ENCODE measurements at regions not wholly inside any gene's neighbourhood (a gene's known extent, or its start where the extent isn't known, plus 50 kb on each side); places are given as distances from the start of the nearest gene placed in this dataset.

DNA sequence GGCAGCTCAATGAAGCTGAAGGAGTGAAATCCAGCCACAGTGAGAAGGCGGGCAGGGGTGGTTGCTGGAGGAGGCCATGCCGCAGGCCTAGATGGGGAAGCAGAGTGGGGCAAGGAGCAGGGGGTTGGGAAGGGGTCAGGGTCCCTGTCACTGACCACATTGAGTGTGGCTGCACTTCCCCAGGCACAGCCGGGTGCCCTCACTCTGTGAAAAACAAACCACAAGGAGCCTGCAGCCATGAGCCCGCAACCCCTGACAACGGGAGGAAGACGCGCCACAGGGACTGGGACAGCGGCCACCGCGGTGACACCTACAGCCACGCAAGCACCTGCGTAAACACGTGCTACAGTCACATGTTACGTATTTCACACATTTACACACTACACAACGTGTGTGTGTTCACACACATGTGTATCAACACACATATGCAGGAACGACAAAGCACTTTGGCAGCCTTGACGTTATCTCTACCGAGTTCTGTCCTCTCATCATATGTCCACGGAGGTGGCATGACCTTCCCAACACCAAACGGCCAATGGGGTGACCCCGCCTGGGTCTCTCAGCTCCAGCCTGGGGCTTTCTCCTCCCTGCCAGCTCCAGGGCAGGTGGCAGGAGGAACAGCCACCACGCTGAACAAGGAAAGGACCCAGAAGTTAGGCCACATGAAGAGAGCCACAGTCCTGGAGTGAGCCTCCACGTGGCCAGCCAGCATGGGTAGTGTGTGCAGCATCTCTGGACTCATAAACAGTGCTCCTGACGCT lies 137.6 kb upstream of the RPS6KA2 start:
- H3K36me3 ChIP-seq (ENCODE audit: insufficient read depth, low read length), result no peaks in the 10 kb centered on the region
- H3K4me3 ChIP-seq, result no peak overlapping the region
- no peak overlapping the region for H3K9ac ChIP-seq (ENCODE audit: insufficient read length)
- DNase-seq (ENCODE audit: low read depth, low spot score), result no peak
- no peaks in the 10 kb centered on the region for H3K9me3 ChIP-seq (ENCODE audit: low read depth, low read length)
- H3K27ac ChIP-seq, result no peak overlapping the region
- no peak for TF ChIP-seq POLR2AphosphoS5 (IDR thresholded peaks at IDR 0.05; ENCODE audit: borderline replicate concordance, low read depth, low read length)

DNA sequence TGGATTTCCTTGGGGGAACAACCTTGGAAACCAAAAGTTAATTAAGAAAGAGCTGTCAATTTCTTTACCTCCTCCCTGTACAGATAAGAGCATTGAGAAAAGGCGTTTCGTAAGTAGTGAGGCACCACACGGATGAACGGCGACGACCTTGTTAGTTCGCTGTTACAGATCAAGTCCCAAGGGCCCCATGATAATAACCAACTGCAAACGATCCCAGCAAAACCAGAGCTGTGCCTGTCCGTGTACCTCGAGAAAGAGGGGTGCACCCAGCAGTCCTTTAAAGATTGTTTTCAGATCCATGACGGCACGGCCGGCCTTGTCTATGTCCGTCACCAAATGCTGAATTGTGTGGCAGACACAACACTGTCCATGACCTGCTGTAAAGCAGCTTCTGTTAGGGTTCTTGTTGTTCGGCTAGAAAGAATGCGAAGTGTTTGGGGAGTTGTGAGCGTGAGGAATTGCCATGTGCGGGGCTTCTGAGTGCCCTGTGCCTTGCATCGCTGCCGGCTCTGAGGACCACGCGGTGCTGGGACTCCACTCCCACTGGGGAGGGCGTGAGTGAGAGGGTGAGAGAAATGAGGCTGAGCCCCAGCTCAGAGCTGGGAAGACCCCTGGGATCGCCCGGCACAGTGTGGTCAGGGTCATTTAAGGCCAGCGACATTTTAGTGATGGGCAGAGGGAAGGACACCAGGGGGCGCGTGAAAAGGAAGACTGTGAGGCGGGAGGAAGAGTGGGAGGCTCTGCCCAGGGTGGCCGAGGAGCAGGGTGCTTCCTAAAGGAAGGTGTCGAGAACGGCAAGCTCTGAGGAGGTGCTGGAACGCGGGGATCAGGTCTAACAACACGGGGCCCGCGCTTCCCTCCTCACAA lies 136.8 kb upstream of the RPS6KA2 start:
- Histone ChIP-seq H3K27ac (no peak overlapping the region), H3K9me3 (ENCODE audit: low read depth, low read length) (no peaks in the 10 kb centered on the region), H3K36me3 (ENCODE audit: insufficient read depth, low read length) (no peaks in the 10 kb centered on the region), H3K9ac (ENCODE audit: insufficient read length) (no peak overlapping the region), H3K4me3 (no peak overlapping the region)
- no peak for DNase-seq (ENCODE audit: low read depth, low spot score)
- no peak for TF ChIP-seq FOXP2 (optimal IDR thresholded peaks at IDR 0.05; ENCODE audit: control extremely low read depth, extremely low read length, insufficient read depth)
- no peak for TF ChIP-seq EZH2 (IDR thresholded peaks at IDR 0.05)
- no peak for TF ChIP-seq POLR2AphosphoS5 (IDR thresholded peaks at IDR 0.05; ENCODE audit: borderline replicate concordance, low read depth, low read length)

GRCh38 chr6:166761801-166762200 lies 134.8 kb upstream of the RPS6KA2 start:
- no peak overlapping the region for H3K9ac ChIP-seq (ENCODE audit: insufficient read length)
- H3K4me3 ChIP-seq, result no peak overlapping the region
- H3K36me3 ChIP-seq (ENCODE audit: insufficient read depth, low read length), result no peaks in the 10 kb centered on the region
- DNase-seq (ENCODE audit: low read depth, low spot score), result no peak
- H3K9me3 ChIP-seq (ENCODE audit: low read depth, low read length), result no peaks in the 10 kb centered on the region
- H3K27ac ChIP-seq, result no peak overlapping the region
- no peak for TF ChIP-seq EZH2 (IDR thresholded peaks at IDR 0.05)
- no peak for TF ChIP-seq POLR2AphosphoS5 (IDR thresholded peaks at IDR 0.05; ENCODE audit: borderline replicate concordance, low read depth, low read length)
- TF ChIP-seq FOXP2 (optimal IDR thresholded peaks at IDR 0.05; ENCODE audit: control extremely low read depth, extremely low read length, insufficient read depth), result no peak

DNA sequence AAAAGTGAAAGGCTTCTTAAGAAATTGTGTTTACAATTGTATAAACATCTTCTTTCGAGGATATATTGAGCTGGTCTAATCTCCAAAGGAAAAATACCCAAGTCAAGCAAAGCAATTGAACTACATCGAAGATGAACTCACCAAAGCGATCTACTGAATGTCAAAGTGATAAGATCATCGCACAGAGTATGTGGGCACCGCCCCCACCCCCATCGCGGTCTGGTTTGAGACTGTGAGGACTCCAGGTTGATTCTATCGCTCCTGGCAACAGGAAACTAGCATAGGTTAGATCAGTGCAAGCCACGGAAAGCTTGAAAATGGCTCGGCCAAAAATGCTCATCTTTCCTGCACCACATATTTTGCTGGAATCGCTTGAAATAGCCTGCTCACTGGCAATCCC lies 133.2 kb upstream of the RPS6KA2 start:
- Histone ChIP-seq H3K4me3 (no peak overlapping the region), H3K9ac (ENCODE audit: insufficient read length) (no peak overlapping the region), H3K27ac (no peak overlapping the region), H3K9me3 (ENCODE audit: low read depth, low read length) (no peaks in the 10 kb centered on the region), H3K36me3 (ENCODE audit: insufficient read depth, low read length) (no peaks in the 10 kb centered on the region)
- TF ChIP-seq POLR2AphosphoS5 (IDR thresholded peaks at IDR 0.05; ENCODE audit: borderline replicate concordance, low read depth, low read length) (no peak), FOXP2 (optimal IDR thresholded peaks at IDR 0.05; ENCODE audit: control extremely low read depth, extremely low read length, insufficient read depth) (no peak), EZH2 (IDR thresholded peaks at IDR 0.05) (no peak)
- no peak for DNase-seq (ENCODE audit: low read depth, low spot score)

DNA sequence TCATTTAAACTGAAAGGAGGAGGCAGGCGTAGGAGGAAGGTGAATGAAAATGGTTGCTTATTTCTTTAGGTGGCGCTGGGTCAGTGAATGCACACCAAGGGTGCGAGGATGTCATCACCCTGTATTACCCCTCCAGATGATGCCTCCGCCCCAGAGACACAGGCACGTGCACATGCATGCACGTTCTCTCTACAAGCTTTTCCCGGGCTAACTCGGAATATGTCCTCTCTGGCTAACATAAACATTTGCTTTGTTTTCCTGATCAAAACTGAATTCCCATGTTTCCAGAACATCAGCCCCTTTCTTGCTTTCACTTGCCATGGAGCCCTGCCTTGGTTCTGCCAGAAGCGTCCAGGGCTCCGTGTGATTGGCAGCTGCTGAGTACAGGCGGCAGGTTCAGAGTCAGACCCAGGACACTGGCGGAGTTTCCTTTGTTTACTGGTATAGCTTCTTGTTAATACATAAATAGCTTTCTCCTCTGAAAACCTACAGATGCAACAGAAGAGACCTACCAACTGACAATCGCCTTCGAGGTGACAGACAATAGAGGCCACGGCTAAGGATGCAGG lies 131.2 kb upstream of the RPS6KA2 start:
- H3K4me3 ChIP-seq, result no peak overlapping the region
- DNase-seq (ENCODE audit: low read depth, low spot score), result no peak
- H3K9me3 ChIP-seq (ENCODE audit: low read depth, low read length), result no peaks in the 10 kb centered on the region
- no peaks in the 10 kb centered on the region for H3K36me3 ChIP-seq (ENCODE audit: insufficient read depth, low read length)
- H3K9ac ChIP-seq (ENCODE audit: insufficient read length), result no peak overlapping the region
- no peak overlapping the region for H3K27ac ChIP-seq
- TF ChIP-seq EZH2 (IDR thresholded peaks at IDR 0.05) (no peak), POLR2AphosphoS5 (IDR thresholded peaks at IDR 0.05; ENCODE audit: borderline replicate concordance, low read depth, low read length) (no peak), FOXP2 (optimal IDR thresholded peaks at IDR 0.05; ENCODE audit: control extremely low read depth, extremely low read length, insufficient read depth) (no peak)

DNA sequence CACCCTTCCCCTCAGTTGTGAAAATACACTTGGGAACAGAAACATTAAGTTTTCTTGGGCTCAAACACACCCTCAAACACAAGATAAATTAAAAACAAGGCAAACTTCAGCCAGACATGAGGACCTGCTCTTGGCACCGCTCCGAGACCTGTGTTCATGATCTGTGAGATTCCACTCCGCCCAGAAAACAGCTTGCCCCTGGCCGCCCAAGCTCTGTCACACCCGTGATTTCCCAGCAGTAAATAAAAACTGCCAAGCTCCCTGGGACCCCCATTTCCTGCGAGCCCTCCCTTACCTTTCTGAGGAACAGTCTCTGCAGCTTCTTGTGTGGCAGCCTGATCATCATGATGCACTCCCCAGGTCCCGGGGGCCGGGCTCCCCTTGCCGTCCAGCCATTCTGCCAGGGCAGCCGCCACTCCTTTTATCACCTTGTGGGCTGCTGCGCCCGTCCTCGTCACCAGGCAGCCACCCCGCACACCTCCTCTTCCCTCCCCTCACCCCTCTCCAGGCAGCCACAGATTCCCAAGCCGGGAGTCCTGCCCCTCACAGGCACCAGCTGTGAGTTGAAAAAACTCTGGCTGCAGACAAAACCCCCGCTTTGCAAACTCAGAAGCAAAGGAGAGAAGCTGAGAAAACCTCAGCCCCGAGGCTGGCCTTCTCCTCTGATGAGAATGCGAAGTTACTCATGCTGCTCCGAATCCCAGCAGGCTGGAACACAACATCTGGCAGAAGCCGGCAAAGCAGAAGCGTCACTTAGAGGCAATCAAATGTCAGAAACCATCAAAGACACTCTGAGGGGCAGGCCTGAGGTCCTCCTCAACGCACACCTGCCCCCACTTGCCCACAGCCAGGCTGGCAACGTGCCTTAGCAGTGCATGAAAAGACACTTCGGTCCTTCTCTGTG lies 130.4 kb upstream of the RPS6KA2 start:
- no peak for DNase-seq (ENCODE audit: low read depth, low spot score)
- no peak overlapping the region for H3K27ac ChIP-seq
- H3K4me3 ChIP-seq, result no peak overlapping the region
- no peaks in the 10 kb centered on the region for H3K36me3 ChIP-seq (ENCODE audit: insufficient read depth, low read length)
- no peak for TF ChIP-seq FOXP2 (optimal IDR thresholded peaks at IDR 0.05; ENCODE audit: control extremely low read depth, extremely low read length, insufficient read depth)
- TF ChIP-seq POLR2AphosphoS5 (IDR thresholded peaks at IDR 0.05; ENCODE audit: borderline replicate concordance, low read depth, low read length), result no peak
- no peak for TF ChIP-seq EZH2 (IDR thresholded peaks at IDR 0.05)
- H3K9me3 ChIP-seq (ENCODE audit: low read depth, low read length), result no peaks in the 10 kb centered on the region
- no peak overlapping the region for H3K9ac ChIP-seq (ENCODE audit: insufficient read length)

DNA sequence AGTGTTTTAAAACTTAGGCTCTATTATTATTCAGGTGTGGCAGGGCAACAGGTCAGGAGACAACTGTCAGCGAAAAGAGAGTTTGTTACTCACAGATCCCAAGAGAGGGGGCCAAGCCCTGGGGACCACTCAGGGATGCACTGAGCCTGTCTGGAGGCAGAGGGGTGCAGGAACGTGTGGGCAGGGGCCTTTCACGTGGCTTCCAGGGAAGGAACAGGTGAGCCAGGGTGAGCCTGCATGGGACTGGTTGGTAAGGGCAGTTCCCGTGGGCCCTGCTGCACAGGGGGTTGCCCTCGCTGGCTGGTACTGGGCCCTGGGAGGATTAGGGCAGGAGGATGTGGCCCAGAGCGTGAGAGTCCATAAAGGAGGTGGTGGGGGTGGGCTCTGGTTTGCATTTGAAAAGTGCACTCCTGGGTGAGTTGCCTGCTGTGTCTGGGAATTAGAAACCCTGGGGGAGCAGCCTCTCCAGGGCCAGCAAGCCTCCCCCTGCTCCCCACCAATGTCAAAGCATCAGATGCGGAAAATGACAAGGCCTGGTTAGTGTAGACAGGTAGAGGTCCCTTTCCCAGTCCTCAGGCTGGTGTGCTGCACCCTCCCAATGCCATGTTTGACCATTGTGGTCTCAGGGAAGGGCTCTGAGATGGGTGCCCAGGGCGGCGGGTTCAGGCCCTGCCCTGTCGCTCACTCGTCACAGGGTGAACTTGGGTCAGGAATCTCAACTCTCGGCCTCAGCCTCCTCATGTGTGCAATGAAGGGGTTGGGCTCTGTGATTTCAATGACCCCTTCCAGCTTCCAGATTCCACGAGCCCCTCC lies 127.4 kb upstream of the RPS6KA2 start:
- Histone ChIP-seq H3K4me3 (no peak overlapping the region), H3K36me3 (ENCODE audit: insufficient read depth, low read length) (no peaks in the 10 kb centered on the region), H3K9me3 (ENCODE audit: low read depth, low read length) (no peaks in the 10 kb centered on the region), H3K27ac (no peak overlapping the region), H3K9ac (ENCODE audit: insufficient read length) (no peak overlapping the region)
- DNase-seq (ENCODE audit: low read depth, low spot score), result no peak
- no peak for TF ChIP-seq POLR2AphosphoS5 (IDR thresholded peaks at IDR 0.05; ENCODE audit: borderline replicate concordance, low read depth, low read length)
- no peak for TF ChIP-seq FOXP2 (optimal IDR thresholded peaks at IDR 0.05; ENCODE audit: control extremely low read depth, extremely low read length, insufficient read depth)
- TF ChIP-seq EZH2 (IDR thresholded peaks at IDR 0.05), result no peak
